ENCODE measurements at regions not wholly inside any gene's neighbourhood (a gene's known extent, or its start where the extent isn't known, plus 50 kb on each side); places are given as distances from the start of the nearest gene placed in this dataset.

DNA sequence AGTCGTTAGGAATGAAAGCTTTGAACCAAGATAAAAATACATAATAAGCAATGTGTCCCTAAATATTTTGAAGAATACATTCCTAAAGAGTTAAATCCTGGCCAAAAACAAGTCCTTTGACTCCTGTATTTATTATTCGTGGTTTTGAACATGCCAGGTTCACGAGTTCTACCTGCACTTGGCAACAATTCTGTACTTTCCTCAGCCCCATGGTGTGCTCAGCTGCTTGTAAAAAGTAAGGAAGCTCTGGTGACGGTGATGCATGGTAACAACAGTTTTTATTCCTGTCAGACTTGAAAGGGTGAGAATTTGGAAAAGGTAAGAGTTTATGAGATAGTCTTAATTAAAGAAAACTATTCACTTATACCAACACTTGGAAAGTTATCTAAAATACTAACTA is 95.0 kb upstream of the KLF12 start:
- no peaks in the 10 kb centered on the region for H4K20me1 ChIP-seq (ENCODE audit: insufficient read depth)
- no peaks in the 10 kb centered on the region for H3K36me3 ChIP-seq (ENCODE audit: insufficient read depth)

DNA sequence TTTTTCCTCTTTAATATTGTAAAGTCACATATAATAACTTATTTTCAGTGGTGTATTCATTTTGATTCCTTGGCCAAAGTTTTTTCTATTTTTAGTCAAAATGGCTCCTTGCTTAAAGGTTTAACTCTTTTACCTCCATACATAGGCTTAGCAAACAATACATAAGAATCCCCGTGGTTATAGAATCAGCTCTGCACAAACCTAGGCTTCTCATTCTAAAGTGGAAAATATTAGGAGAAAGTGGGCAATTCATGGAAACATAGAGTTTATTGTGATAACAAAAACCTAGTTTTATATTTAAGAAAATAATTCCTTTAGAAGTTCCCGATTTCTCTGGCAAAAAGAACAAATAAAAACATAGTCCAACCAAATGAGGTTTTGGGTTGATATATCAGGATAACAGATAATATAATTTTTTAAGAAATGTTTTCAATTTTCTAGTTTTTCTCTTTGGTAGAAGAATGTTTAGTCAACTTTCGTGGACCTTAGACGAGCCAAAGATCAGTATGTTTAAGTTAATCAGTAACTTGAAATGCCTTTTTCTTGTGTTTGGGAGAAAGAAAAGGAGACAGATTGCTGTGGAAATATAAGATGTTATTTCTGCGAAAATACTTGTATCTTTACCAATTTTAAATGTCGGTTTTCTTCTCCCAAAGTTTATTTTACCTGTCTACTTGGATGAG is 93.4 kb upstream of the KLF12 start:
- Histone ChIP-seq H3K4me2 (no peak overlapping the region), H3K27me3 (ENCODE audit: insufficient read depth, low read depth) (no peaks in the 10 kb centered on the region), H2AFZ (ENCODE audit: low read depth) (no peak overlapping the region), H3K9ac (no peak overlapping the region), H4K20me1 (ENCODE audit: insufficient read depth) (no peaks in the 10 kb centered on the region), H3K79me2 (ENCODE audit: insufficient read depth, low read depth) (no peaks in the 10 kb centered on the region), H3K4me1 (ENCODE audit: low read depth, poor library complexity, severe bottlenecking) (no peaks in the 10 kb centered on the region), H3K27ac (no peak overlapping the region), H3K4me3 (IDR thresholded peaks at IDR 0.05; ENCODE audit: insufficient read depth, low read depth, low read length) (no peak overlapping the region), H3K36me3 (ENCODE audit: insufficient read depth) (no peaks in the 10 kb centered on the region)
- TF ChIP-seq, protein P1, sequence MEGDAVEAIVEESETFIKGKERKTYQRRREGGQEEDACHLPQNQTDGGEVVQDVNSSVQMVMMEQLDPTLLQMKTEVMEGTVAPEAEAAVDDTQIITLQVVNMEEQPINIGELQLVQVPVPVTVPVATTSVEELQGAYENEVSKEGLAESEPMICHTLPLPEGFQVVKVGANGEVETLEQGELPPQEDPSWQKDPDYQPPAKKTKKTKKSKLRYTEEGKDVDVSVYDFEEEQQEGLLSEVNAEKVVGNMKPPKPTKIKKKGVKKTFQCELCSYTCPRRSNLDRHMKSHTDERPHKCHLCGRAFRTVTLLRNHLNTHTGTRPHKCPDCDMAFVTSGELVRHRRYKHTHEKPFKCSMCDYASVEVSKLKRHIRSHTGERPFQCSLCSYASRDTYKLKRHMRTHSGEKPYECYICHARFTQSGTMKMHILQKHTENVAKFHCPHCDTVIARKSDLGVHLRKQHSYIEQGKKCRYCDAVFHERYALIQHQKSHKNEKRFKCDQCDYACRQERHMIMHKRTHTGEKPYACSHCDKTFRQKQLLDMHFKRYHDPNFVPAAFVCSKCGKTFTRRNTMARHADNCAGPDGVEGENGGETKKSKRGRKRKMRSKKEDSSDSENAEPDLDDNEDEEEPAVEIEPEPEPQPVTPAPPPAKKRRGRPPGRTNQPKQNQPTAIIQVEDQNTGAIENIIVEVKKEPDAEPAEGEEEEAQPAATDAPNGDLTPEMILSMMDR (conservative IDR thresholded peaks at IDR 0.05; ENCODE audit: low read depth, low read length): no peak

More for the DNA sequence above, 95.0 kb upstream of the KLF12 start:
- no peak overlapping the region for H3K4me3 ChIP-seq (IDR thresholded peaks at IDR 0.05; ENCODE audit: insufficient read depth, low read depth, low read length)
- TF ChIP-seq, protein P1 (conservative IDR thresholded peaks at IDR 0.05; ENCODE audit: low read depth, low read length): no peak
- no peak overlapping the region for H2AFZ ChIP-seq (ENCODE audit: low read depth)
- no peaks in the 10 kb centered on the region for H3K27me3 ChIP-seq (ENCODE audit: insufficient read depth, low read depth)
- H3K4me2 ChIP-seq: no peak overlapping the region
- no peak overlapping the region for H3K27ac ChIP-seq
- no peak overlapping the region for H3K9ac ChIP-seq
- H3K79me2 ChIP-seq (ENCODE audit: insufficient read depth, low read depth): no peaks in the 10 kb centered on the region
- H3K4me1 ChIP-seq (ENCODE audit: low read depth, poor library complexity, severe bottlenecking): no peaks in the 10 kb centered on the region

DNA sequence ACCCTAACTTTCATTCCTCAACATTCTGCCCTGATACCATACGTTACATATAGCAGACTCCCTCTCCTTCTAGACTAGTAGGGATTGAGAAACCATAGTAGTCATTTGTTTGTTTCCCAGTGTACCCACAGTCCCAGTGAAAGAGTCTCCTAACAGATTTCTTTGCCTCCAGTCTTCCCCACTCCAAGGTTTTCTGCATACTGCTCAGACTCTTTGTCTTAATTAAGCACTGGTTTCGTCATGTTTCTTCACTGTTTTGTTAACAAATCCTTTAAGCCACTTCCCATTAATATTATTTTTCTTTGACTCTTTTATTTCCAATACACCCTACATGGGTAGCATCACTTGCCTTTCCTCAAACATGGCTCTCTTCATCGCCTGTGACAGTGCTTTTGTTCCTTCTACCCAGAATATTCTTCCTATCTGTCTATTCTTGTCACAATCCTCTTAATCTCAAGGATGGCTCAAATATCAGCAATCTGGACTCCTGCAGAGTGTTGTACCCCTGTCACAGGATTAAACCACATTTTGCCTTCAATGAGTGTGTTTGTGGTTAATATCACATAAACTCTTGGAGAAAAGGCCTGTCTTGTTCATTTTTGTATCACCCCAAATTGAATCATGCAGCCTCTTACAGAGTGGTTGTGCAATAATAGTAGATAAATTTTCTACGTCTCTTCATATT is 92.7 kb upstream of the KLF12 start:
- Histone ChIP-seq H3K27me3 (ENCODE audit: insufficient read depth, low read depth) (no peaks in the 10 kb centered on the region), H3K9ac (no peak overlapping the region), H3K4me1 (ENCODE audit: low read depth, poor library complexity, severe bottlenecking) (no peaks in the 10 kb centered on the region), H3K4me2 (no peak overlapping the region), H2AFZ (ENCODE audit: low read depth) (no peak overlapping the region), H3K4me3 (IDR thresholded peaks at IDR 0.05; ENCODE audit: insufficient read depth, low read depth, low read length) (no peak overlapping the region), H3K36me3 (ENCODE audit: insufficient read depth) (no peaks in the 10 kb centered on the region), H3K79me2 (ENCODE audit: insufficient read depth, low read depth) (no peaks in the 10 kb centered on the region), H3K27ac (no peak overlapping the region), H4K20me1 (ENCODE audit: insufficient read depth) (no peaks in the 10 kb centered on the region)
- TF ChIP-seq, protein P1 (conservative IDR thresholded peaks at IDR 0.05; ENCODE audit: low read depth, low read length): no peak

DNA sequence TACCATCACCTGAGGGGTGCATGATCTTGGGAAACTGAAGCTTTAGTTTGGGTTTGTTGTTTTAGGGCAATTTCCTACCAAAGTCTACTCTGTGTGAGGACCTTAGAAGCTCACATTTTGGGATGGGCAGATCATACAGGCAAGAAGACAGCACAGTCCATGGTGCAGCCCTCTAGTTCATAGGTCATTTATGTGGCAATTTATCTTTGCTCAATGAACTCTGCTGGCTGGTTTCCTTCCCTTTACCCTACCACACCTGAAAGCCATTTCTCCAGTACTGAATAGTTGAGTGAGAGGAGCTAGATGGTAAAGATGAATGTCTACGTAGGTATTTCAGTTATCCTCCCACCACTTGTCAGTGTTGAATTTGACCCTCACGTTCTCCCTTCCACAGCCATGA is 87.5 kb upstream of the KLF12 start:
- Histone ChIP-seq H2AFZ (ENCODE audit: low read depth) (no peak overlapping the region), H3K27ac (no peak overlapping the region), H3K36me3 (ENCODE audit: insufficient read depth) (no peaks in the 10 kb centered on the region), H3K79me2 (ENCODE audit: insufficient read depth, low read depth) (no peaks in the 10 kb centered on the region), H3K27me3 (ENCODE audit: insufficient read depth, low read depth) (no peaks in the 10 kb centered on the region), H3K9ac (no peak overlapping the region), H3K4me2 (no peak overlapping the region), H4K20me1 (ENCODE audit: insufficient read depth) (no peaks in the 10 kb centered on the region), H3K4me1 (ENCODE audit: low read depth, poor library complexity, severe bottlenecking) (no peaks in the 10 kb centered on the region), H3K4me3 (IDR thresholded peaks at IDR 0.05; ENCODE audit: insufficient read depth, low read depth, low read length) (no peak overlapping the region)
- TF ChIP-seq, protein P1 (conservative IDR thresholded peaks at IDR 0.05; ENCODE audit: low read depth, low read length): no peak

All from KMS-11 (cell line).